H1 (cell line): ENCODE measurements at regions not wholly inside any gene's neighbourhood (a gene's known extent, or its start where the extent isn't known, plus 50 kb on each side); places are given as distances from the start of the nearest gene placed in this dataset.

Experiments used
- CTCF ChIA-PET: fragments of 300-600 bp; sonication (Branson Sonifier 250); formaldehyde crosslinking; loops from one replicate; lab custom pipeline; 2021; ENCODE audit not compliant: partially characterized antibody; lab: Charles Lee
- POLR2A ChIA-PET: fragments of 300-600 bp; sonication (Branson Sonifier 250); formaldehyde crosslinking; loops from one replicate; lab custom pipeline; 2021; ENCODE audit warnings: inconsistent platforms; ENCODE audit not compliant: partially characterized antibody; lab: Charles Lee
- DNase-seq, 2 experiments: peaks; one replicate each; pipeline versions ENCODE4 v3.0.0 to v3.0.0-alpha.2; 2010 to 2022; ENCODE audit warnings: low spot score in 2 of 2, low read depth in 1 of 2, mixed read lengths in 1 of 2
- FAIRE-seq: peaks from 2 replicates; lab custom pipeline; 2011; peaks lifted over from hg19 to GRCh38; lab: Jason Lieb, UNC
- H2AFZ ChIP-seq: 2 replicates; pipeline ENCODE4 v1.8.1; 2012; ENCODE audit warnings: low read length, inconsistent platforms
- H2AK5ac ChIP-seq: 2 replicates; pipeline ENCODE4 v1.6.1; 2013; ENCODE audit warnings: low read depth, low read length
- H2BK120ac ChIP-seq: replicated peaks from 2 replicates; pipeline ENCODE3; 2013; ENCODE audit warnings: low read depth, low read length, inconsistent platforms
- H2BK12ac ChIP-seq: 2 replicates; pipeline ENCODE4 v1.6.1; 2013; ENCODE audit warnings: low read depth, low read length
- H2BK15ac ChIP-seq: 2 replicates; pipeline ENCODE4 v1.6.1; 2013; ENCODE audit warnings: low read length
- H2BK20ac ChIP-seq: 2 replicates; pipeline ENCODE4 v1.6.1; 2013; ENCODE audit warnings: low read length
- H2BK5ac ChIP-seq: 2 replicates; pipeline ENCODE4 v1.6.1; 2013; ENCODE audit warnings: low read depth, low read length
- H3K14ac ChIP-seq: 2 replicates; pipeline ENCODE4 v1.6.1; 2013; ENCODE audit warnings: inconsistent platforms; ENCODE audit not compliant: insufficient read length
- H3K18ac ChIP-seq: 2 replicates; pipeline ENCODE4 v1.6.1; 2013; ENCODE audit warnings: low read length; ENCODE audit errors: extremely low read depth
- H3K23ac ChIP-seq: 2 replicates; pipeline ENCODE4 v1.6.1; 2013; ENCODE audit warnings: inconsistent platforms; ENCODE audit not compliant: insufficient read length
- H3K23me2 ChIP-seq: 2 replicates; pipeline ENCODE4 v1.6.1; 2013; ENCODE audit warnings: low read depth, low read length
- H3K27ac ChIP-seq: 2 replicates; pipeline ENCODE4 v1.6.1; 2011; ENCODE audit warnings: low read depth, low read length, inconsistent platforms
- H3K27me3 ChIP-seq, 4 experiments: replicated peaks in 1 of 4; 1 replicate in 1 of 4; 2 replicates in 3 of 4; pipeline versions ENCODE4 v1.6.1 to v1.8.1; 2011 to 2013; ENCODE audit warnings: low read length in 3 of 4, mild to moderate bottlenecking in 3 of 4, inconsistent platforms in 2 of 4, mixed read lengths in 2 of 4, moderate library complexity in 1 of 4; ENCODE audit not compliant: control insufficient read depth in 3 of 4, insufficient read depth in 3 of 4; ENCODE audit errors: extremely low read depth in 1 of 4
- H3K36me3 ChIP-seq, 4 experiments: 2 replicates each; pipeline versions ENCODE4 v1.6.1 to v1.8.1; 2011 to 2013; ENCODE audit warnings: mild to moderate bottlenecking in 4 of 4, low read length in 3 of 4, moderate library complexity in 2 of 4, control low read depth in 1 of 4, inconsistent platforms in 1 of 4; ENCODE audit not compliant: insufficient read depth in 4 of 4, control insufficient read depth in 2 of 4
- H3K4ac ChIP-seq: replicated peaks from 2 replicates; pipeline ENCODE3; 2013; ENCODE audit warnings: low read length, low read depth, mixed read lengths, inconsistent platforms; ENCODE audit not compliant: insufficient read length
- H3K4me1 ChIP-seq, 4 experiments: replicated peaks in 1 of 4; 1 replicate in 1 of 4; 2 replicates in 3 of 4; pipeline versions ENCODE4 v1.6.1 to v1.8.1; 2011 to 2013; ENCODE audit warnings: low read length in 3 of 4, inconsistent platforms in 2 of 4, mixed read lengths in 1 of 4; ENCODE audit not compliant: insufficient read depth in 4 of 4, control insufficient read depth in 3 of 4
- H3K4me2 ChIP-seq, 2 experiments: 2 replicates each; pipeline versions ENCODE4 v1.6.1 to v1.8.1; 2011 to 2013; ENCODE audit warnings: low read depth in 2 of 2, low read length in 2 of 2, control low read depth in 1 of 2, inconsistent platforms in 1 of 2, mild to moderate bottlenecking in 1 of 2; ENCODE audit not compliant: insufficient read depth in 1 of 2
- H3K4me3 ChIP-seq, 4 experiments: fragments of 200-600, 300-600 bp in 1 of 4; sonication (generic), shearing (Covaris generic), sonication (Bioruptor Twin) in 1 of 4; 2 replicates each; pipeline versions ENCODE4 v1.5.1 to v1.8.1; 2011 to 2016; ENCODE audit warnings: low read length in 4 of 4, low read depth in 3 of 4, control low read depth in 2 of 4, inconsistent platforms in 2 of 4, mild to moderate bottlenecking in 2 of 4, mixed read lengths in 1 of 4, moderate library complexity in 1 of 4; ENCODE audit not compliant: insufficient read depth in 2 of 4; ENCODE audit errors: extremely low read depth in 1 of 4
- H3K56ac ChIP-seq: replicated peaks from 2 replicates; pipeline ENCODE3; 2013; ENCODE audit warnings: low read depth, mild to moderate bottlenecking, mixed read lengths, low read length, inconsistent platforms; ENCODE audit not compliant: insufficient read length
- H3K79me1 ChIP-seq: 2 replicates; pipeline ENCODE4 v1.6.1; 2013; ENCODE audit warnings: low read depth, low read length, control low read depth
- H3K79me2 ChIP-seq, 2 experiments: 2 replicates each; pipeline versions ENCODE4 v1.6.1 to v1.8.1; 2012 to 2013; ENCODE audit warnings: low read length in 2 of 2, mild to moderate bottlenecking in 2 of 2, inconsistent platforms in 1 of 2; ENCODE audit not compliant: insufficient read depth in 2 of 2, control insufficient read depth in 1 of 2
- H3K9ac ChIP-seq, 4 experiments: replicated peaks in 1 of 4; 1 replicate in 1 of 4; 2 replicates in 3 of 4; pipeline versions ENCODE4 v1.6.1 to v1.8.1; 2011 to 2013; ENCODE audit warnings: low read depth in 3 of 4, low read length in 3 of 4, control low read depth in 2 of 4, mild to moderate bottlenecking in 2 of 4, moderate library complexity in 2 of 4, inconsistent platforms in 1 of 4; ENCODE audit errors: extremely low read depth in 1 of 4
- H3K9me3 ChIP-seq, 2 experiments: 2 replicates each; pipeline versions ENCODE4 v1.6.1 to v1.8.1; 2012 to 2013; ENCODE audit warnings: mild to moderate bottlenecking in 2 of 2, moderate library complexity in 2 of 2, control low read depth in 1 of 2, inconsistent platforms in 1 of 2, low read depth in 1 of 2, low read length in 1 of 2, mixed read lengths in 1 of 2; ENCODE audit not compliant: insufficient read depth in 2 of 2
- H4K20me1 ChIP-seq, 2 experiments: replicated peaks in 1 of 2; 2 replicates each; pipeline versions ENCODE3 to v1.8.1; 2011 to 2013; ENCODE audit warnings: inconsistent platforms in 2 of 2, low read length in 2 of 2, mild to moderate bottlenecking in 1 of 2; ENCODE audit not compliant: insufficient read depth in 2 of 2, control insufficient read depth in 1 of 2
- H4K5ac ChIP-seq: 2 replicates; pipeline ENCODE4 v1.6.1; 2013; ENCODE audit warnings: low read length, low read depth, mixed read lengths, inconsistent platforms; ENCODE audit not compliant: insufficient read length
- H4K8ac ChIP-seq: 2 replicates; pipeline ENCODE4 v1.8.0; 2013; ENCODE audit warnings: mild to moderate bottlenecking, moderate library complexity, low read length, inconsistent platforms; ENCODE audit not compliant: insufficient read depth; ENCODE audit errors: extremely low read depth
- H4K91ac ChIP-seq: replicated peaks from 2 replicates; pipeline ENCODE3; 2013; ENCODE audit warnings: low read length, mixed read lengths, inconsistent platforms; ENCODE audit not compliant: insufficient read length
- CHD2 ChIP-seq: IDR thresholded peaks from 2 replicates; pipeline ENCODE4 v1.6.1; 2012; ENCODE audit warnings: low read length, improper control_type of control experiment
- SIN3A ChIP-seq, 2 experiments: IDR thresholded peaks in 1 of 2; conservative IDR thresholded peaks in 1 of 2; 2 replicates each; pipeline ENCODE4 v1.6.1; 2011 to 2012; ENCODE audit warnings: low read length in 2 of 2, improper control_type of control experiment in 1 of 2, low read depth in 1 of 2, mild to moderate bottlenecking in 1 of 2
- YY1 ChIP-seq: IDR thresholded peaks from 2 replicates; pipeline ENCODE4 v1.6.1; 2011; ENCODE audit warnings: low read depth, mild to moderate bottlenecking, low read length

DNA sequence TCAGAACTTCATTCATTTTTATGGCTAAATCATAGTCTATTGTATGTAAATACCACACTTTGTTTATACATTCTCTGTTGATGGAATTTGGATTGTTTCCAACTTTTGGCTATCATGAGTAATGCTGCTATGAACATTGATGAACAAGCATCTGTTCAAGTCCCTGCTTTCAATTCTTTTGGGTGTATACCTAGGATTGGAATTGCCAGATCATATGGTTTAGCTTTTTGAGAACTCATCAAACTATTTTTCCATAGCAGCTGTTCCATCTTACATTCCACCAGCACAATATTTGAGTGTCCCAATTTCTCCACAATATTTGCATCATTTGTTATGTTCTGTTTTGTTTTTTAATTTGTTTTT lies 52.3 kb upstream of the CCND2 start:
- no peaks in the 10 kb centered on the region for H3K23me2 ChIP-seq
- ChIA-PET POLR2A (interaction anchor here (1.2 to 2.8 kb wide), 2 partner anchors 12 to 17 kb away, joined by 3 to 9 read pairs; no protein-coding TSS in a partner anchor), CTCF (interaction anchor here (1.1 kb wide), 1 partner anchor 57 kb away, joined by 3 read pairs; no protein-coding TSS in a partner anchor)
- FAIRE-seq (no peak), DNase-seq (no peak)
- H3K23ac ChIP-seq, result no peak overlapping the region
- no peak overlapping the region for H3K9ac ChIP-seq
- TF ChIP-seq SIN3A (conservative IDR thresholded peaks at IDR 0.05 in 1 of 2, IDR thresholded peaks at IDR 0.05 in 1 of 2; ENCODE audit: low read depth in 1 of 2, low read length in 2 of 2) (no peak), YY1 (no peak), CHD2 (no peak)
- no peak overlapping the region for H2BK120ac ChIP-seq
- no peaks in the 10 kb centered on the region for H3K79me2 ChIP-seq
- no peak overlapping the region for H3K14ac ChIP-seq
- H3K27me3 ChIP-seq, result no peaks in the 10 kb centered on the region; a peak in 1 of 7 replicates
- no peak overlapping the region for H3K27ac ChIP-seq
- H2AK5ac ChIP-seq, result no peak overlapping the region
- 0 out of 4 replicates have a peak, but pooled peaks cover 0 to 2% of the 10 kb centered on the region in 2 experiments for H3K9me3 ChIP-seq
- no peak overlapping the region for H2BK5ac ChIP-seq
- no peaks in the 10 kb centered on the region for H3K79me1 ChIP-seq
- no peak overlapping the region for H4K5ac ChIP-seq
- H3K56ac ChIP-seq, result no peak overlapping the region
- H3K18ac ChIP-seq, result no peak overlapping the region
- no peak overlapping the region for H4K91ac ChIP-seq
- H3K4ac ChIP-seq, result no peak overlapping the region
- H3K4me3 ChIP-seq, result no peak overlapping the region
- H2BK20ac ChIP-seq, result no peak overlapping the region
- no peaks in the 10 kb centered on the region for H4K20me1 ChIP-seq
- no peak overlapping the region for H4K8ac ChIP-seq
- H2BK12ac ChIP-seq, result no peak overlapping the region
- no peaks in the 10 kb centered on the region for H3K36me3 ChIP-seq
- no peaks in the 10 kb centered on the region; a peak in 1 of 7 replicates for H3K4me1 ChIP-seq
- H3K4me2 ChIP-seq, result no peak overlapping the region
- no peak overlapping the region for H2AFZ ChIP-seq
- no peak overlapping the region for H2BK15ac ChIP-seq
